Stromal cell of bone marrow (primary cell): ENCODE measurements at regions not wholly inside any gene's neighbourhood (a gene's known extent, or its start where the extent isn't known, plus 50 kb on each side); places are given as distances from the start of the nearest gene placed in this dataset.

Source experiments
- DNase-seq: peaks from one replicate; pipeline ENCODE4 v3.0.0-alpha.2; 2012; ENCODE audit warnings: low read depth

DNA sequence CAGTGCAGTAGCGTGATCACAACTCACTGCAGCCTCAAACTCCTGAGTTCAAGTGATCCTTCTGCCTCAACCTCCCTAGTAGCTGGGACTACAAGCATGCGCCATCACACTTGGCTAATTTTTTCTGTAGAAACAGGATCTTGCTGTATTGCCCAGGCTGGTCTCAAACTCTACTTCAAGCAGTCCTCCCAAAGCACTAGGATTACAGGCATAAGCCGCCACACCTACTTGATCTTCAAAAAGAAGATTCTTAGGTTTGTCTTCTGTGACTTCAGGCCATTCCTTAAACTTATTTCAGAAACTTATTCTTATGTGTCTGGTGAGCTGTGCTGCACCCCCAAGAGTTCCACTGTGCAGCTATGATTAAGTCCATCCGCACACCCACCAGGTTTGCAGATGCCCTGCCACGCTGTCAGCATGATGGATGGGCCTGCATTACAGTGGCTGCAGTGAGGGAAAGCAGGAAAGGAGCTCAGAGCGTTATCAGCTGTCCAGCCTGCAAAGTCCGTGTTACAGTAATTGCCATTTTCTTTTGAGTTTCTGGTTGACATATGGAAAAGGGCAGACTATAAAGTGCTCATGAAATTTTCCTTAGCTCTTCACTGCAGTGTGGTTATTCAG is 146.6 kb downstream of the AASDH start:
- DNase-seq, result no peak

DNA sequence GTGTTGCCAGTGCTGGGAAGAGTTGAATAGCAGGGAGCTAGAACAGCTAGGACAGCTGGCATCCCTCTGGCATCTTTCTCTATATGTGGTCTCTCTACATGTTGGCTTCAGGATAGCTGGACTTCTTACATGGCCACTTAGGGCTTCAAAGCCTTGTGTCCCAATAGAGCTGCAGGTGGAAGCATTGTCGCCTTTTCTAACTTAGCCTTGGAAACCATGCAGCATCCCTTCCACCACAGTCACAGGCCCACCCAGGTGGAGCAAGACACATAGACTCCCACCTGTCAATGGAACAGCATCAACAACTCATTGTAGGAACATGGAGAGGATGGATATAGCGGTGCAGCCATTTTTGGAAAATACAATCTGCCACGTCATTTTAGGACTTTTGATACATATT is 149.0 kb downstream of the AASDH start:
- no peak for DNase-seq

DNA sequence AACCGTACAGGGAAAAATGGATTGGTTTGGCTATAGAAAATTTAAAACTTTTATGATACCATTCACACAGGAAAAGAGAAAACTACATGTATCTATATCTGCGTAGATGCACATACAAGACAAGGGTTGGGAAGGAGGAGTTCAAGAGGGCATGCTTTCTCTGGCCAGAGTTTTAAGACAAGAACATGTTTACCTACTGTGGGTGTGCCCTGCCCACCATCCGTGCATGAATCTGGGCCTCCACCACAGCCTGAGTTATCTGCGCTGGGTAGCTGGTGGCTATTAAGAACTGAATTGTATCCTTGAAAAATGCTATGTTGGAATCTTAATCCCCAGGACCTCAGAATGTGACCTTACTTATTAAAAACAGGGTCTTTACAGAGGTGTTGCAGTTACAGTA is 151.6 kb downstream of the AASDH start:
- no peak for DNase-seq

GRCh38 chr4:56235011-56235410 is 152.3 kb downstream of the AASDH start:
- DNase-seq, result no peak

- DNase-seq, result no peak
Observed at GRCh38 chr4:56234098-56234497, 153.2 kb downstream of the AASDH start.

- DNase-seq, result no peak
Observed at GRCh38 chr4:56231410-56231809, 155.9 kb downstream of the AASDH start.

GRCh38 chr4:56229947-56230346 is 157.3 kb downstream of the AASDH start:
- DNase-seq, result no peak

GRCh38 chr4:56227301-56227835 is 159.9 kb downstream of the AASDH start:
- no peak for DNase-seq

DNA sequence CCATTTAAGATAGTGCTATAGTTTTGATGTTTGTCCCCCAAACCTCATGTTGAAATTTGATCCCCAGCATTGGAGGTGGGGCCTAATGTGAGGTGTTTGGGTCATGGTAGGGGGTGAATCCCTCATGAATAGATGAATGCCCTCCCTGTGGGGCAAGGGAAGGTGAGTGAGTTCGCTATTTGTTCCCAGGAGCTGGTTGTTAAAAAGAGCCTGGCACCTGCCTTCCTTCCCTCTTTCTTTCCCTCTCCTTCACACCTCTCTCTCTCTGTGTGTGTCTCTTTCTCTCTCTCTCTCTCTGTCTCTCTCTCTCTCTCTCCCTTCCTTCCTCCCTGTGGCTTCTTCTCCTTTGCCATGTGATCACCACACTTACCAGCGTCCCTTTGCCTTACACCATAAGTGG is 160.7 kb downstream of the AASDH start:
- no peak for DNase-seq

GRCh38 chr4:56224641-56225040 is 162.7 kb downstream of the AASDH start:
- DNase-seq, result no peak

DNA sequence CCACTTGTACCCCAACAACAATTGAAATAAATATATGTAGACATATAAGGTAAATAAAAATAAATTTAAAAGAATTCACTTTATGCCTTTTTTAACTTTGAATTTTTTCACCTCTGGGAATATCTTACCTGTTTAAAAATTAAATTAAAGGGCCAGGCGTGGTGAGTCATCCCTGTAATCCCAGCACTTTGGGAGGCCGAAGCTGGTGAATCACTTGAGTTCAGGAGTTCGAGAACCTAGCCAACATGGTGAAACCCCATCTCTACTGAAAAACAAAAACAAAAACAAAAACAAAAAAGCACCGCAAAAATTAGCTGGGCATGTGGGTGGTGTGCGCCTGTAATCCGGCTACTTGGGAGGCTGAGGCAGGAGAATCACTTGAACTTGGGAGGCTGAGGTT is 164.8 kb downstream of the AASDH start:
- DNase-seq, result no peak

- no peak for DNase-seq
Observed at GRCh38 chr4:56220261-56220660, 167.0 kb downstream of the AASDH start.

- DNase-seq, result no peak
Observed at GRCh38 chr4:56219447-56219846, 167.8 kb downstream of the AASDH start.

DNA sequence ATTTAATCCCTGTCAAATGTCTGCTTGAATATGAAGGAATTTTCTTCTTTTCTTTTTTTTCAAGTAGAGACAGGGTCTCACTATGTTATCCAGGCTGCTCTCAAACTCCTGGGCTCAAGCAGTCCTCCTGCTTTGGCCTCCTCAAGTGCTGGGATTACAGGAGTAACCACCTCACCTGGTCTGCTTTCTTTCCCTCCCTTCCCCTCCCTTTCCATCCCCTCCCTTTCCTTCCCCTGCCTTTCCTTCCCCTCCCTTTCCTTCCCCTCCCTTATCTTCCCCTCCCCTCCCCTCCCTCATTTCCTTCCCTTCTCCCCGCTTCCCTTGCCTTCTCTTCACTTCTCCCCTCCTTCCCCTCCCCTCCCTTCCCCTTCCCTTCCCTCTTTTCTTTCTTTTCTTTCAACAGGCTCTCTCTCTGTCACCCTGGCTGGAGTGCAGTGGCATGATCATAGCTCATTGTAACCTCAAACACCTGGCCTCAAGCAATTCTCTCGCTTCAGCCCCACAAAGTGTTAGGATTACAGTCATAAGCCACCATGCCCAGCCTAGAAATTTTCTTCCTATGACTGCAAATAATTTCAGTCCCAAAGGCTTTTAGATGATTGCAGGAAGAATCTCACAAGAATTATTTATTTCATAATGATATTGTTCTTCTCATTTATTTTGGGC is 168.9 kb downstream of the AASDH start:
- DNase-seq, result no peak

GRCh38 chr4:56217343-56217890 is 169.9 kb downstream of the AASDH start:
- DNase-seq, result no peak

- DNase-seq, result no peak
Observed at GRCh38 chr4:56215901-56216300, 171.4 kb downstream of the AASDH start.

GRCh38 chr4:56215141-56215783 is 172.0 kb downstream of the AASDH start:
- no peak for DNase-seq

- DNase-seq, result no peak
Observed at GRCh38 chr4:56213543-56213942, 173.7 kb downstream of the AASDH start.

GRCh38 chr4:56212774-56213173 is 174.5 kb downstream of the AASDH start:
- DNase-seq, result no peak

DNA sequence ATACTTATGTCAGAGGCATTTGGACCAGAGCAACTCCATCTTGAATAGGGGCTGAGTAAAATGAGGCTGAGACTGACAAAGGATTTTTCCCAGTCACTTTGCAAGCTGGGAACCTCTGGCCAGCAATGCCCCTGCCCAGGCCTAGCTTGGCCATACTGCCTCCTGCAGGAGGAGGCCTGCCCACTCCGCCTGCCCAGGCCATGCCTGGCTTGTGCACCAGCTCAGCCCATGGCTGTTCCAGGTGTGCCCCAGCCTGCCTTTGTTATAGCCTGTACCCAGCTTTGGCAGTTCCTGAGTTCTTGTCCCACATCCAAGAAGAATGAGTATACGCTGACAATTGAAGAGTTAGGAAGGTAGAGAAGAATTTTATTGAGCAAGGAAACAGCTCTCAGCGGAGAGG is 176.1 kb downstream of the AASDH start:
- DNase-seq, result no peak

DNA sequence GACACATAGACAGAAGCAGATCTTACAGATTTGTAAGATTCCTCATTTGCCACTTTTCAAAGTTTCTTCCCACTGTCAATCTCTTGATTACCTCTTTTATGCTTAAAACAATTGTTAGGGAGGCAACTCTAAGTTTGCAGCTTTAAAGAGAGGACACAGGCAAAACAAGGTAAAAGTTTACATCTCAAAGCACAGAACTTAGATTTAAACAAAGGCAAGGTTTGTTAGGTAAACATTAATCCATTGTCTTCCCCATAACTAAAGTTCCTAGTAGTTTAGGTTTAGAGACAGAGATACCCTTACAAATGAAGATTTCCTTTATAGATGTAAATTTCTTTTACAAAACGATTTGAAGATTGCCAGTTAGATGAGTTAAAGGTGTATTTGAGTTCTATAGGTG is 176.9 kb downstream of the AASDH start:
- no peak for DNase-seq

- DNase-seq, result no peak
Observed at GRCh38 chr4:56209767-56210166, 177.5 kb downstream of the AASDH start.

DNA sequence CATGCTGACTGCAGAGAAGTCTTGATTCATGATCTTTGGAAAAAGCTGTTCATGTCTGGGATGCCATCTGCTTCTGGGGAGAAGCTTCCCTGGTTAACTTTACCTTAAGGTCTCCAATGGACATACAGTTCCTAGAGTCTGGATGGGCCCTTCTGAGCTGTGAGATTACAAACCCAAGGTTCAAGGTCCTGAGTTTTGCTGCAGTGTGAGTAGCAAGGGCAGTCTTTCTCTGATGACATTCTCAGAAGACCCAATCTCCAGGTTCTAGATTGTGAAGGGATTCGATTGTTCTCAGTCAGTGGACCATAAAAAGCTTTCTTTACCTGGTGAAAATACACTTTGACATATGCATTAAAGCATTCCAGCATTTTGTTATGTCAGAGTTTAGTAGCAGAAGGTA is 179.2 kb downstream of the AASDH start:
- DNase-seq, result no peak
